Left lung (tissue), 4 donors: ENCODE measurements at regions not wholly inside any gene's neighbourhood (a gene's known extent, or its start where the extent isn't known, plus 50 kb on each side); places are given as distances from the start of the nearest gene placed in this dataset.

Source experiments
- ATAC-seq: fragments of 200-7000 bp; cut with Tn5 transposase; one replicate; pipeline ENCODE4 v1.9.1; 2020; ENCODE audit warnings: moderate library complexity
- DNase-seq, 4 donors: peaks; one replicate each; pipeline ENCODE4 v3.0.0-alpha.2; 2013 to 2020
- H3K27ac ChIP-seq, 2 donors: fragments of 200-600 bp; sonication (generic) in 1 of 2; one replicate each; pipeline versions ENCODE4 v1.5.0 to v1.8.0; 2020 to 2021
- H3K27me3 ChIP-seq, 2 donors: fragments of 200-600 bp; sonication (generic) in 1 of 2; one replicate each; pipeline versions ENCODE4 v1.5.0 to v1.8.0; 2020 to 2021
- H3K36me3 ChIP-seq, 2 donors: fragments of 200-600 bp; sonication (generic) in 1 of 2; one replicate each; pipeline versions ENCODE4 v1.5.0 to v1.8.0; 2020 to 2021
- H3K4me1 ChIP-seq, 2 donors: fragments of 200-600 bp; one replicate each; pipeline ENCODE4 v1.8.0; 2021
- H3K4me3 ChIP-seq, 2 donors: fragments of 200-600 bp; sonication (generic) in 1 of 2; one replicate each; pipeline versions ENCODE4 v1.5.0 to v1.8.0; 2020 to 2021; ENCODE audit warnings: mild to moderate bottlenecking in 1 of 2
- H3K9me3 ChIP-seq, 2 donors: fragments of 200-600 bp; sonication (generic) in 1 of 2; one replicate each; pipeline versions ENCODE4 v1.5.0 to v1.8.0; 2020 to 2021
- intact Hi-C, 2 donors: fragments of 100-400 bp; cut with DNase I; formaldehyde crosslinking; loops; one replicate each; pipeline versions ENCODE4 v1.11.2 to v1.14.2; 2022
- TF ChIP-seq, protein P1 (sequence below), 2 donors: fragments of 200-600 bp; sonication (generic) in 1 of 2; IDR thresholded peaks; one replicate each; pipeline versions ENCODE4 v1.5.0 to v1.8.0; 2021; ENCODE audit warnings: antibody characterized with exemption in 2 of 2
- donor health status: DM: no; HTN: yes; CAD: no.
- donor health status: DM: no; HTN: no; CAD: no.

DNA sequence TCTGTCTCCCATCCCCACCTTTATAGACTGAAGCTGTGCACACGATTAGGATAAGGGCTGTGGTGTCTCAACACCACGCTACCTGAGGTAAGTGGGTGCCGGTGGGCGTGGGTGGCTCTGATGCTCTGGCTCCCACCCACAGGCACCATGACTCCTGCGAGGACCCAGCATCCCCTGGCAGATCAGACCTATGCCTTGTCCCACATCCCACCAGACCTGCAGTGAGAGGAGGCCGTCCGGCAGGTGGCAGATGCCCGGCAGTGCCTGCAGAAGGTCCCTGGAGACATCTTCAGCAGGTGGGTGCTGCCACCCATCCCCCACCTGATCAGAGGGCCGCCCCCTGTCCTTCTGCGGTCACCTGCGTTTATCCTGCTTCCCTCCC is 104.4 kb upstream of the PRB2 start:
- DNase-seq (no peak), ATAC-seq (no peak)
- peaks cover 0 to 44% of the 10 kb centered on the region in 2 donors for H3K27me3 ChIP-seq
- H3K36me3 ChIP-seq = no peaks in the 10 kb centered on the region
- H3K27ac ChIP-seq = no peak overlapping the region
- H3K4me1 ChIP-seq = no peaks in the 10 kb centered on the region
- H3K4me3 ChIP-seq = no peak overlapping the region
- no peaks in the 10 kb centered on the region for H3K9me3 ChIP-seq
- intact Hi-C loops = no loop called here
- TF ChIP-seq, protein P1, sequence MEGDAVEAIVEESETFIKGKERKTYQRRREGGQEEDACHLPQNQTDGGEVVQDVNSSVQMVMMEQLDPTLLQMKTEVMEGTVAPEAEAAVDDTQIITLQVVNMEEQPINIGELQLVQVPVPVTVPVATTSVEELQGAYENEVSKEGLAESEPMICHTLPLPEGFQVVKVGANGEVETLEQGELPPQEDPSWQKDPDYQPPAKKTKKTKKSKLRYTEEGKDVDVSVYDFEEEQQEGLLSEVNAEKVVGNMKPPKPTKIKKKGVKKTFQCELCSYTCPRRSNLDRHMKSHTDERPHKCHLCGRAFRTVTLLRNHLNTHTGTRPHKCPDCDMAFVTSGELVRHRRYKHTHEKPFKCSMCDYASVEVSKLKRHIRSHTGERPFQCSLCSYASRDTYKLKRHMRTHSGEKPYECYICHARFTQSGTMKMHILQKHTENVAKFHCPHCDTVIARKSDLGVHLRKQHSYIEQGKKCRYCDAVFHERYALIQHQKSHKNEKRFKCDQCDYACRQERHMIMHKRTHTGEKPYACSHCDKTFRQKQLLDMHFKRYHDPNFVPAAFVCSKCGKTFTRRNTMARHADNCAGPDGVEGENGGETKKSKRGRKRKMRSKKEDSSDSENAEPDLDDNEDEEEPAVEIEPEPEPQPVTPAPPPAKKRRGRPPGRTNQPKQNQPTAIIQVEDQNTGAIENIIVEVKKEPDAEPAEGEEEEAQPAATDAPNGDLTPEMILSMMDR (IDR thresholded peaks at IDR 0.05) = no peak

DNA sequence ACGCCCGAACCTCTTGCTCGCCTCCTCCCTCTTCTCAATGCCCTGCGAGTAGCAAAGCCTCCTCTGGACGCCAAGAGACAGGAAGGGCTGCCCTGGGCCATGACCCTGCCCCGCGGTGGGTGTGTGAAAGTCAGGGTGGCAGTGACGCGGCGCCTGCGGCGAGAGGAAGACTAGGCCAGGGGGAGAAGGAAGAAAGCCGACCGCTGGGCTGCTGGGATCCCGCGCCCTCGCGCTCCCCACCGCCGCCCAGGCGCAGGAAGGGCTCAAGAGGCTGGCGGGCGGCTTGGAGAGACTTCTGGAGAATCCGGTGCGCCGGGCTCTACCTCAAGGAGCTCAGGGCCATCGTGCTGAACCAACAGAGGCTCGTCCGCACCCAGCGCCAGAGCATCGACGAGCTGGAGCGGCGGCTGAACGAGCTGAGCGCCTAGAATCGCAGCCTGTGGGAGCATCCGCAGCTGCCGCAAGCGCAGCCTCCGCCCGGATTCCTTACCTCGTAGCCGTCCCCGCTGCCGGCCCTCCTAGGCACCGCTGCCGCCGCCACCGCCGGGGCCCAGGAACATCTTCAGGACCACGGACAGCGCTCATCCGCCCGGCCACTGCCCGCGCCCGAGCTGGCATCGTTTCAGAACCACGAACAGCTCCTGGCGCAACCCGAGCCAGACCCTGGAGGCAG is 105.0 kb upstream of the PRB2 start:
- intact Hi-C loops = no loop called here
- Histone ChIP-seq H3K27ac (no peak overlapping the region), H3K4me3 (no peak overlapping the region), H3K4me1 (no peaks in the 10 kb centered on the region), H3K27me3 (peaks cover 0 to 44% of the 10 kb centered on the region in 2 donors), H3K36me3 (no peaks in the 10 kb centered on the region), H3K9me3 (no peaks in the 10 kb centered on the region)
- DNase-seq (peak; percentile 84 to 91 (median 88)), ATAC-seq (peak; percentile 99)
- TF ChIP-seq, protein P1 (IDR thresholded peaks at IDR 0.05) = no peak

DNA sequence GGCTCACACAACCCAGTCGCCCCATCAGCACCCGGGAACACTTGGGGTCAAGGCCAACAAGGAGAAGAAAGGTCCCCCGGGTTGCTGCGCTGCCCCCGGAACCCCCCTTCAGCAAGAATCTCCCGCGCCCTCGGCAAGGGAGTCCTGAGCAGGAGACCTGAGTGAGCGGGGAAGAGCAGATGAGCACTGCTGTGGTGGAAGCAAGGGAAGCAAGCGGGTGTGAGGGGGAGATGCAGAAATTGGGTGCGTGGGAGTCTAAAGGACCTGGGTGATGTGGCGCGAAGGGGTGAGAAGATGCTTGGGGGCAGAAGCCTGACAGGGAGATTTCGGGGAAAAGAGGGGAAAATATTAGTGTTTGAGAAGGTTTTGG is 105.5 kb upstream of the PRB2 start:
- no peaks in the 10 kb centered on the region for H3K4me1 ChIP-seq
- H3K36me3 ChIP-seq = no peaks in the 10 kb centered on the region
- no peak overlapping the region for H3K4me3 ChIP-seq
- intact Hi-C loops = no loop called here
- H3K9me3 ChIP-seq = no peaks in the 10 kb centered on the region
- TF ChIP-seq, protein P1 (IDR thresholded peaks at IDR 0.05) = no peak
- no peak for DNase-seq
- H3K27me3 ChIP-seq = peaks cover 0 to 44% of the 10 kb centered on the region in 2 donors
- no peak overlapping the region for H3K27ac ChIP-seq
- ATAC-seq = no peak

DNA sequence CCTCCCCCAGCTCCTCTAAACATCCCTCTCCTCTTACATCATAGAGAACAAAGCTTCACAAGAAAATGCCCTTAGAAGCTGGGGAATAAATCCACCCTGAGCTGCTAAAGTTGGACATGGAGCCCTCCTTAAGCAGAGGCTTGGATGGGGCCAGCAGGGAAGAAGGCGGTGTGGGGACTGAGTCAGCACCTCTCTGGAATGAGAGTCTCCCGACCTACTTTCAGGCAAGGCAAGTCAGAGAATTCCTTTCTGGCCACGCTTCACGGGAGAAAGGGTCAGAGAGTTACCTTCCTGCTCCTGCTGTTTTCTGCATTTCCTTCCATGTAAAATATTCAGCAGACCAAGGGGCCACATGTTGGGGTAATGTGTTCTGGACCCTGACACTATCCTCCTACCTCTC is 113.3 kb upstream of the PRB2 start:
- no peak for ATAC-seq
- Histone ChIP-seq H3K4me3 (no peak overlapping the region), H3K27me3 (no peaks in the 10 kb centered on the region), H3K27ac (no peak overlapping the region), H3K36me3 (no peaks in the 10 kb centered on the region), H3K4me1 (no peaks in the 10 kb centered on the region), H3K9me3 (no peaks in the 10 kb centered on the region)
- TF ChIP-seq, protein P1 (IDR thresholded peaks at IDR 0.05) = no peak
- DNase-seq = no peak
- intact Hi-C loops = no loop called here

DNA sequence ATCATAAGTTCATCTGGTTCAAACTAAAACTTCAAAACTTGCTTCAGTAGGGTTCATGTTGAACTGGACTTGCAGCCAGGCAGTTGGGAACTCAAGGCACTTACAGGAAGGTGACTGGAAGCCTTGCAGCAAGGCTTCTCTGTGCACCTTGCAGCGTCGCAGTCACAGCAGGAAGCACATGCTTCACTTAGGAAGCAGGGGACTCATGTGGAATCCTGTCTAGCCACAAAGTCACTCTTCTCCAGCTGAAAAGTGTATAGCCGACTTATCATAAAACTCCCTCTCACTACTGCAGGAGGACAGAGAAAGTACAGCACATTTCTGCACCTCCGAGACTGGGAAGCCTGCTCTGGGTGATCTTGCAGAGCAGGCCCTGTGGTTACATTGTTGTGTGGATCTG is 114.0 kb upstream of the PRB2 start:
- no peaks in the 10 kb centered on the region for H3K9me3 ChIP-seq
- no peaks in the 10 kb centered on the region for H3K27me3 ChIP-seq
- ATAC-seq (no peak), DNase-seq (no peak)
- H3K27ac ChIP-seq = no peak overlapping the region
- no peaks in the 10 kb centered on the region for H3K36me3 ChIP-seq
- intact Hi-C loops = no loop called here
- no peak overlapping the region for H3K4me3 ChIP-seq
- no peaks in the 10 kb centered on the region for H3K4me1 ChIP-seq
- TF ChIP-seq, protein P1 (IDR thresholded peaks at IDR 0.05) = no peak
